ENCODE measurements at regions not wholly inside any gene's neighbourhood (a gene's known extent, or its start where the extent isn't known, plus 50 kb on each side); places are given as distances from the start of the nearest gene placed in this dataset.

- TF ChIP-seq CTCF (IDR thresholded peaks at IDR 0.05) (no peak), POLR2A (IDR thresholded peaks at IDR 0.05) (no peak)
Observed at GRCh38 chr10:65559369-65559768, 1366.5 kb upstream of the LRRTM3 start.

Measured in esophagus squamous epithelium (tissue), 4 donors.